Smooth muscle cell (in vitro differentiated cells): ENCODE measurements at regions not wholly inside any gene's neighbourhood (a gene's known extent, or its start where the extent isn't known, plus 50 kb on each side); places are given as distances from the start of the nearest gene placed in this dataset.

Experiments
- DNase-seq: peaks from one replicate; lab custom pipeline; 2025; ENCODE audit not compliant: unreplicated experiment; lab: John Stamatoyannopoulos, UW
- H2AFZ ChIP-seq: fragments of 200-600 bp; sonication (generic); 2 replicates; pipeline ENCODE4 v1.6.0; 2016; ENCODE audit warnings: antibody characterized with exemption, low read depth, mild to moderate bottlenecking
- H3F3A ChIP-seq: fragments of 200-600 bp; sonication (generic); 2 replicates; pipeline ENCODE4 v1.6.0; 2017; ENCODE audit warnings: antibody characterized with exemption, low read depth
- H3K27ac ChIP-seq: fragments of 200-600 bp; sonication (generic); 2 replicates; pipeline ENCODE4 v1.5.1; 2016; ENCODE audit warnings: low read depth, mild to moderate bottlenecking
- H3K27me3 ChIP-seq: fragments of 200-600 bp; sonication (generic); 2 replicates; pipeline ENCODE4 v1.6.1; 2016; ENCODE audit warnings: low read depth, mild to moderate bottlenecking
- H3K36me3 ChIP-seq: fragments of 200-600 bp; sonication (generic); 2 replicates; pipeline ENCODE4 v1.5.1; 2016; ENCODE audit warnings: low read depth
- H3K4me1 ChIP-seq: fragments of 200-600 bp; sonication (generic); 2 replicates; pipeline ENCODE4 v1.5.1; 2016; ENCODE audit warnings: low read depth
- H3K4me2 ChIP-seq: fragments of 200-600 bp; sonication (generic); 2 replicates; pipeline ENCODE4 v1.6.0; 2016; ENCODE audit warnings: mild to moderate bottlenecking
- H3K4me3 ChIP-seq: fragments of 200-600 bp; sonication (generic); 2 replicates; pipeline ENCODE4 v1.5.1; 2016; ENCODE audit warnings: mild to moderate bottlenecking
- H3K79me2 ChIP-seq: fragments of 200-600 bp; sonication (generic); 2 replicates; pipeline ENCODE4 v1.6.0; 2016; ENCODE audit warnings: low read depth, mild to moderate bottlenecking
- H3K9ac ChIP-seq: fragments of 200-600 bp; sonication (generic); 2 replicates; pipeline ENCODE4 v1.6.0; 2016; ENCODE audit warnings: low read depth
- H3K9me3 ChIP-seq: fragments of 200-600 bp; sonication (generic); replicated peaks from 2 replicates; pipeline ENCODE4 v1.5.1; 2016; ENCODE audit warnings: low read depth
- H4K20me1 ChIP-seq: fragments of 200-600 bp; sonication (generic); 2 replicates; pipeline ENCODE4 v1.6.0; 2016; ENCODE audit warnings: low read depth
- CTCF ChIP-seq: fragments of 200-600 bp; sonication (generic); IDR thresholded peaks from 2 replicates; pipeline ENCODE4 v1.5.1; 2017; ENCODE audit warnings: borderline replicate concordance, mild to moderate bottlenecking, antibody characterized with exemption; ENCODE audit not compliant: insufficient read depth, poor library complexity, severe bottlenecking
- WGBS: methylation state at CpG from one replicate; pipeline ENCODE4 v1.1.7; 2016; ENCODE audit warnings: low lambda C conversion rate; 5-methylcytosine and 5-hydroxymethylcytosine counted together

GRCh38 chr20:11754451-11754850 lies 163.2 kb upstream of the BTBD3 start:
- Histone ChIP-seq H4K20me1 (no peaks in the 10 kb centered on the region), H3K36me3 (no peaks in the 10 kb centered on the region), H3K9me3 (no peaks in the 10 kb centered on the region), H3K79me2 (no peaks in the 10 kb centered on the region), H3K27me3 (no peaks in the 10 kb centered on the region), H3K4me1 (peaks cover 12% of the 10 kb centered on the region), H3K4me3 (no peak overlapping the region), H3K9ac (no peak overlapping the region), H3K27ac (no peak overlapping the region), H3F3A (no peaks in the 10 kb centered on the region), H3K4me2 (no peak overlapping the region), H2AFZ (no peak overlapping the region)
- WGBS = 71% methylated on average over 4 of the region's 4 CpGs
- TF ChIP-seq CTCF = no peak
- no peak for DNase-seq

- H3K27ac ChIP-seq = no peak overlapping the region
- no peak overlapping the region for H3K9ac ChIP-seq
- TF ChIP-seq CTCF = no peak
- peak overlapping the region; percentile 36 for H2AFZ ChIP-seq
- no peak overlapping the region for H3K4me2 ChIP-seq
- WGBS = 70% methylated on average over 6 of the region's 6 CpGs
- H3K36me3 ChIP-seq = no peaks in the 10 kb centered on the region
- H3K9me3 ChIP-seq = no peaks in the 10 kb centered on the region
- DNase-seq = no peak
- H3F3A ChIP-seq = no peaks in the 10 kb centered on the region
- H4K20me1 ChIP-seq = no peaks in the 10 kb centered on the region
- H3K79me2 ChIP-seq = no peaks in the 10 kb centered on the region
- H3K27me3 ChIP-seq = no peaks in the 10 kb centered on the region
- peaks cover 12% of the 10 kb centered on the region for H3K4me1 ChIP-seq
- no peak overlapping the region for H3K4me3 ChIP-seq
These were observed 162.4 kb upstream of the BTBD3 start for GRCh38 chr20:11755071-11755841.

- H3F3A ChIP-seq = no peaks in the 10 kb centered on the region
- TF ChIP-seq CTCF = no peak
- no peaks in the 10 kb centered on the region for H3K27me3 ChIP-seq
- H3K9ac ChIP-seq = no peak overlapping the region
- no peaks in the 10 kb centered on the region for H3K9me3 ChIP-seq
- H3K4me3 ChIP-seq = no peak overlapping the region
- H3K27ac ChIP-seq = no peak overlapping the region
- no peak overlapping the region for H2AFZ ChIP-seq
- 77% methylated on average over 4 of the region's 4 CpGs for WGBS
- H3K4me2 ChIP-seq = no peak overlapping the region
- no peak for DNase-seq
- no peaks in the 10 kb centered on the region for H4K20me1 ChIP-seq
- H3K79me2 ChIP-seq = no peaks in the 10 kb centered on the region
- no peaks in the 10 kb centered on the region for H3K4me1 ChIP-seq
- no peaks in the 10 kb centered on the region for H3K36me3 ChIP-seq
These were observed 156.2 kb upstream of the BTBD3 start for GRCh38 chr20:11761497-11761896.

- H3K4me1 ChIP-seq = no peaks in the 10 kb centered on the region
- H3K27me3 ChIP-seq = no peaks in the 10 kb centered on the region
- 35% methylated on average over 6 of the region's 6 CpGs for WGBS
- no peak overlapping the region for H3K9ac ChIP-seq
- no peaks in the 10 kb centered on the region for H3K79me2 ChIP-seq
- no peak overlapping the region for H3K27ac ChIP-seq
- H3K36me3 ChIP-seq = no peaks in the 10 kb centered on the region
- no peak for TF ChIP-seq CTCF
- H3K9me3 ChIP-seq = no peaks in the 10 kb centered on the region
- no peak for DNase-seq
- H4K20me1 ChIP-seq = no peaks in the 10 kb centered on the region
- H2AFZ ChIP-seq = no peak overlapping the region
- H3K4me3 ChIP-seq = no peak overlapping the region
- no peaks in the 10 kb centered on the region for H3F3A ChIP-seq
- peak overlapping the region; percentile 28 for H3K4me2 ChIP-seq
These were observed 150.7 kb upstream of the BTBD3 start for GRCh38 chr20:11766961-11767360.
